HG02798 (cell line): ENCODE measurements at regions not wholly inside any gene's neighbourhood (a gene's known extent, or its start where the extent isn't known, plus 50 kb on each side); places are given as distances from the start of the nearest gene placed in this dataset.
A peak's percentile ranks its signal among the peaks of the same experiment; 100 is the strongest.

Experiments
- ATAC-seq: cut with Tn5 transposase; IDR thresholded peaks from one replicate; pipeline ENCODE4 v1.9.1; 2021; ENCODE audit warnings: mild to moderate bottlenecking; ENCODE audit not compliant: unreplicated experiment, poor library complexity

DNA sequence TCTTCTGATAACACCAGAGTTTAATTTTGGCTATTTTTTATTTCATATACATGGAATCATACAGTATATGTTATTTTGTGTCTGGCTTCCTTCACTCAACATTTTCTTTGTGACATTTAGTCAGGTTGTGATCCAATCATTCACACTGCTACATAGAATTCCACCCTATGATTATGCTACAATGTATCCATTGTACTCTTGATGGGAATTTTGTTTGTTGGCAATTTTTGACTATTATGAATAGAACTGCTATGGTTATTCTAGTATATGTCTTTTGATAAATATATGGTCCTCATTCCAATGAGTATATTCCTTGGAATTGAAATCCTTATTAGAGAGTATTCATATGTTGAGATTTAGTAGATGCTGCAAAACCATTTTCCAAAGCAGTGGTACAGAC is 936.4 kb upstream of the CHAC2 start:
- no peak for ATAC-seq

DNA sequence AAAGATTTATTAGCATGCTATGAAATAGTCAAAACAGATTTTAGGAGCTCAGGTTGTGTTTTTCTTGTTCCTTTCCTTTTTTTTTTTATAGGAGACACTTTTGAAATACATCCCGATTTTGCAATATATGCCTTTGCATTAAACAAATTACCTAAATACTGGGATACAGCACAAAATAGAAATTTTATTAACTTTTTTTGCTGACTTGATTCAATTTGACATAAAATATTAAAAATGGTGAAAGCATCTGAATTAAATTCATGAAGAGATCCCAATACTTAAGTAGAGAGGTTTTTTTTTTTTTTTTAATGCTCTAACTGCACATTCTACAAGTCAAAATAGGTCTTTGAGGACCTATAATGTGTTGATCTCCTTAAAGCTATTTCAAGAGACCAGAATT is 939.5 kb upstream of the CHAC2 start:
- no peak for ATAC-seq

DNA sequence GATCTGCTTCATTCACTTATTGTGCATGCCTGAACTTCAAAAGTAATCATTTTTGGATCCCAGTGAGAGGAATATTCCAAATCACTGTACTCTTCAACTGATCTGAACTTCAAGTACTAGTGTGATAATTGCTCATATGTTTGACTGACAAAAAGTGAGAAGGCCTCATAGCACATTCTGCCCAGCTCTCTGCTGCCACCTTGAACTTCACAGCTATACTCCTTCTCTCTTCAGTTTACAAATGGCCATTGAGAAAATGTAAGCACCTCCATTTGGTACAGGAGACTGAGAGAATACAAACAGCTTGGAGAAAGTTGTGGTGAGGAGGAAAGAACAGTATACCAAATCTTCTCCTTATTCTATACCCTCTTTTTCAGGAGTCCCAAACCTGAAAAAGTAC is 946.0 kb upstream of the CHAC2 start:
- no peak for ATAC-seq

GRCh38 chr2:52818958-52819357 is 948.6 kb upstream of the CHAC2 start:
- no peak for ATAC-seq

- ATAC-seq, result peak; percentile 78
Measured at GRCh38 chr2:52810460-52810859, 957.1 kb upstream of the CHAC2 start.

DNA sequence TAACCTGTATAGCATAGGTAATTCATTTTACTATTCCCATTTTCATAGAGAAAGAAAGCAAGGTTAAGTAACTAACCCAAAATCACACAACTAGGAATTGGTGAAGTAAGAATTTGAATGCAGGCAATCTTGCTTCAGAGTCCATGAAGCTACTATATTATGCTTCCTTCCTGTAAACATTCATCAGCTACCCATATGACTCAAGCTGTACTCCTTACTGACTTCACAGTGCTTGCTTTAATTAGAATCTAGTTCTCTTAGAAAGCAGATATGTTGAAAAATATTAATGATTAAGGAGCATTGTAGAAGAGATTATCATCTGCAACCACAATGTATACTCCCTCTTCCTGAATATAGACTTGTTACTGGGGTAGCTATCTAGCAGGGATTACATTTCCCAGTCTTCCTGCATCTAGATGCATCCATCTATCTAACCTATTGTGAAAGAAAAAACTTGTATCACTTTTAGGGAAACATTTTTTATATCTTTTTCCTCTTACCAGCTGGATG is 961.6 kb upstream of the CHAC2 start:
- ATAC-seq, result no peak

- ATAC-seq, result no peak
Measured at GRCh38 chr2:52794581-52794980, 973.0 kb upstream of the CHAC2 start.

- ATAC-seq, result no peak
Measured at GRCh38 chr2:52779446-52779845, 988.2 kb upstream of the CHAC2 start.

DNA sequence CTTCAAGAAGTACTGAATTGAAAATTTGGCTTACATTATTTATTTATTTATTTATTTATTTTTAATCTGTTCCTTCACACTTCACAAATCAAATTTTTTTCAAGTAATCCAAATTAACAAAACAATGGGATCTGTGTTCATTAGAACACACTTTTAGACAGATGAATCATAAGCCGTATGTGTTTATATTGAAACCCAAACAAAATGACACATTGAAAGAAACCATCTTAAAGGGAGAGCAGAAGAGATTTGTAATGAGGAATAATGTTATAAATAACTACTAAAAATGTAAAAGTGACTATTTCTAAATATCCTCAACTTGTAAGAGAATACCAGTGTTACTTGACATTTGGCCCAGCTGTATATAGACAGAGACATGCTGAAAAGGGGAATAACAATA is 991.0 kb upstream of the CHAC2 start:
- ATAC-seq, result no peak

DNA sequence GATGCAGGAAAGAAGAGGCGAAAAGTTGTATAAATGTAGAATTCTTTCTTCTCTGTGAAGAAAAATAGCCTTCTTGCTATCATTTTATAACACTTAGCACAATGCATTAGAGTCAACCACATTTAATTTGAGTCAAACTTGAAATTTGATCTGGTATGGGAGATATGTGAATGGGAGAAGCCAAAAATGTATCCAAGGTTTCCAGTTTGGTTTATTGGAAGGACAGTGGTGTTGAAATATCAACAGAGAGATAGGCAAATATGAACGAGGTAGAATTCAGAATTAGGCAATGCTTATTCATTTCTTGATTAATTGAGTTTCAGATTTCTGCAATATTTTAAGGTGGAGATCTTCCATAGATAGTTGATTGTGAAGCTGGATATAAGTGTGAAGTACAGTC is 991.9 kb upstream of the CHAC2 start:
- ATAC-seq, result no peak

GRCh38 chr2:52765735-52766134 is 1001.9 kb upstream of the CHAC2 start:
- ATAC-seq, result no peak

DNA sequence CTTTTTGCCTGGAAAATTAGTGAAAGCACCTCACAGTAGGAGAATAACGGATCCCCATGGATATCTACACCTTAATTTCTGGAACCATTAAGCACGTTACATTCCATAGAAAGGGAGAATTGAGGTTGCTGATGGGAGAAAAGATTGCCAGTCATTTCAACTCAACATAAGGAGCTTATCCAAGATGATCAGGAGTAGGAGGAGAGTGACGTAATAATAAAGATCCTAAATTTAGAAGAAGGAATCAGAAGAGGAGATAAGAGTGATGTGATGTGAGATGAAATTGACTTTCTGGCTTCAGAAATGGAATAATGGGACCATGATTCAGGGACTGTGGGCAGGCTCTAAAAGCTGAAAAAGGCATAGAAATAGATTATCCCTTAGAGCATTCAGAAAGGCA is 1017.8 kb upstream of the CHAC2 start:
- ATAC-seq, result no peak

DNA sequence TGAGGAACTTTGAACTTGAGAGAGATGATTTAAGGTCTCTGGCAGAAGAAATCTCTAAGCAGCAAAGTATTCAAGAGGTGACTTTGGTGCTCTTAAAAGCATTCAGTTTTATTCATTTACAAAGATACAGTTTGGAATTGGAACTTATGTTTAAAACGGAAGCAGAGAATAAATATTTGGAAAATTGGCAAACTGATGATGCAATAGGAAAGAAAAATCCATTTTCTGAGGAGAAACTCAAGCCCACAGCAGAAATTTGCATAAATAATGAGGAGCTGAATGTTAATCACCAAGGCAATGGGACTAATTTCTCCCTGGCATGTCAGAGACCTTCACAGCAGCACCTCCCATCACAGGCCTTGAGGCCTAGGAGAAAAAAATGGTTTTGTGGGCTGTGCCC is 1022.5 kb upstream of the CHAC2 start:
- no peak for ATAC-seq

DNA sequence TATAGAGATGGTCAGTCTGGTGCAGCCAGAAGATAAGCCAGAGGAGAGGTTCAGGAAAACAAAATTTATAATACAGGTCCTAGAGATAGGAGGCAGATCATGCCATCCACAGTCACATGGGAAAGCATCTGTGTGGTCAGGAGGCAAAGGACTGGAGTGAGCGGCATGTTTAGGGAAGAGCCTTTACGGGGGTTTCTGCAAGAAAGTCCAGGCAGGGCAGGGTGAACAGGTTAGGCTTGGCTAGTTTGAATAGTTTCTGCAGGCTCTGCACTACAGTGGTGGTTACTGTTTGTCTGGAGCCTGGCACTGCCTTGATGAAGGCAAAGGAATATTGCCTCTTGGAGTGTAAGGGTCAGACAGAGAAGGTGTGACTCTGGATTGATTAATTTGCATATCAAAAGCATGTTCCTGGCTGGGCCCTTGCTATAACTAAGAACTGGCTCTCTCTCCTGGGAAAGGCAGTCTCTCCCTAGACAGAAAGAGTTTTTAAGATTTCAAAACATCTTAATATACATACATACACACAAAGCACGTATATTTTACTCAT is 1034.7 kb upstream of the CHAC2 start:
- no peak for ATAC-seq

DNA sequence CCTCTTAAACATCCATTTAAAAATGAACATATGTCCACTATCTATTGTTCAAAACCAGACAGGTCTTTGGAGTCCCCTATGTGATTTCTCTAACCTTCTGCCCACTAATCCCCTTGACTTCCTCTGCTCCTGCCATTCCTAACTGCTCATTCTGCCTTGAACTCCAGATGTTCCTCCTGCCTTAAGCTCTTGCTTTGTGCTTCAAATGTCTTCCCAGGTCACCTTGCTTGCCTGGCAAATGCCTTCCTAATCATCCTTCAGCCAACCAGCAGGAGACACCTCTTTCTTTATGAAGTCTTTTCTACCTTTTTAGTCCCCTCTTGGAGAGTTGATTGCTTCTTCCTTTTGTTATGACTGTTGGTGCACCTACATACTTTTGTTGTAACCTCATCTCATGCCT is 1043.0 kb upstream of the CHAC2 start:
- ATAC-seq, result no peak

GRCh38 chr2:52717836-52718235 is 1049.8 kb upstream of the CHAC2 start:
- no peak for ATAC-seq

DNA sequence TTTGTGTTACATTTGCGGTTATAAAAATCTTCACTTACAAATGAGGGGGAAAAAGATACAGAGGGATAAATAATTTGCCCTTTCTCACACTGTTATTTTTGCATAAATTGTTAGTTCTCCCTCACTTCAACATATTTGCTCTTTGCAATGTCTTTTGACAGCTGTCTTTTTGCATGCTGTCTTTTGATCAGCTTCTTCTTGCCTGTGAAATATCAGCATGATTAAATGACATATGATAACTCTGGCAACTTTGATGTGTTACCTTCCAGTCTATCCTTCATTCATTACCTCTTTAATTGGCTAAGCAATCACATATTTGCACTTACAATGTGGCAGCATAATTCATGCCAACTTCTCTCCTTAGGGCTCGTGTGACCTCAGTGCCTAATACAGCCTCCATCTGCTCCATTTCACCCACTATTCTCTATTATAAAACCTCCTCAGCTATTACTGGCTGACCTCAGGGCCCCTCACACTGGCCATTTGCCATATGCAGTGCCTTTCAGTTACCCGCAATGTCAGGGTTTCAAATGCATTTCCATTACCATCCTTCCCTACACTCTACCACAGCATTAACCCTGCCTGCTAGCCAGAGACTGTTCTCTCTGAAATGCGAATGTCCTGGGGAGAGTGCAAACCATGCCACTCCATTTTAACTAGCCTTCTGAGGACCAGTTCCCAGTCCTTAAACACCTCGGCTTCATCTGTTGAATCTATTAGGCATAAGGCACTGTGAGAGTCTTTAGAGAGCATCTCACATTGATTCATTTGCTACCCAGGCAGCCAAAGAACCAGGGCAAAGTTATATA is 1056.6 kb upstream of the CHAC2 start:
- no peak for ATAC-seq

DNA sequence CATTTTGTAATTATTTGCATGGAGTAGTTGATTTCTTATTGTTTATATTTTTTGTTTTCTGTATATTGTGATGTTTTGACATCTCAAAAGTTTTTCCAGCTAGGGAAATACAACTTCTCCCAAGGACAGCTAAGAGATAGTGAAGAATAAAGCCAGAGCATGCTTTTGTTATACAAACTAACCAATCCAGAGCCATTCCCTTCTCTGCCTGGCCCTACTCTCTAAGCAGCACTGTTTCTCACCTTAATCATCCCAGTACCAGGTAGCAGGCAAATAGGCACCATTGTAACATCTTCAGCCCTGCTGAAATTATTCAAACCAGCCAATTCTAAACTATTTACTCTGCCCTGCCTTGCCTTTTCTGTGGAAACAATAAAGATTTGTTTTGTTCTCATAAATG is 1063.4 kb upstream of the CHAC2 start:
- no peak for ATAC-seq

DNA sequence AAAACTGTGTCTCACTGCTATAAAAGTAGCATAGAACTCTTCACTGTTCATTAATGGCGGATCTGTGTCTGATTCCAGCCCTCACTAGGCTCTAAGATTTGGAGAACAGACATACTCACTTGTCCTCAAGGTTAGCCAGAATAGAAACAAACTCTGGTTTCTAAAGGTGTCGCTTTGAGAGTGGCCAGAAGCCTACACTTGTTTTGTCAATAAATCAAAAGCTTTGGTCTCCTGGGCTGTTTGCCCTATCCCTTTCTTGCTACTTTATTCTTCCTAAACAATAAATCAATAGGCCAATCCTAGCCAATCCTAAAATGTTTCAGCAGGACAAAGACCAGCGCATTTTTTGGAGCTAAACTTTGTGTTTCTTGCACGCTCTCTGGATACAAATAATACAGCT is 1064.6 kb upstream of the CHAC2 start:
- no peak for ATAC-seq

GRCh38 chr2:52698408-52698807 is 1069.2 kb upstream of the CHAC2 start:
- no peak for ATAC-seq

DNA sequence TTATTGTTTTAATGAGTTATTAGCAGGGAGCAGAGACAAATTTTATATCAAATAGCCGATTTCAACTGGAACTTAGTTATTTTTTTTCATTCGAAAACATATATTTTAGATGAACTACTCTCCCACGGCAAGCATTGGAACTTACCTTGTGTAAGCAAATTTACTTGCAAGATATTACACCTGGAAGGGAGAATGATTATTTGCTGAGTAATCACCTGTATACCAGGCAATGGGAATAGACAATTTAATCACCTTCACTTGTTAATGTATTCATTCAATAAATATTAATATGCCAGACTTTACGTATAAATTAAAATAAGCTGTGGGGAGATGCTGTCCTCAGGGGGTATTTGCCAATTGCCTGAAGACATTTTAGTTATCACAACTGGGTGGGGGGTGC is 1069.9 kb upstream of the CHAC2 start:
- ATAC-seq, result no peak

DNA sequence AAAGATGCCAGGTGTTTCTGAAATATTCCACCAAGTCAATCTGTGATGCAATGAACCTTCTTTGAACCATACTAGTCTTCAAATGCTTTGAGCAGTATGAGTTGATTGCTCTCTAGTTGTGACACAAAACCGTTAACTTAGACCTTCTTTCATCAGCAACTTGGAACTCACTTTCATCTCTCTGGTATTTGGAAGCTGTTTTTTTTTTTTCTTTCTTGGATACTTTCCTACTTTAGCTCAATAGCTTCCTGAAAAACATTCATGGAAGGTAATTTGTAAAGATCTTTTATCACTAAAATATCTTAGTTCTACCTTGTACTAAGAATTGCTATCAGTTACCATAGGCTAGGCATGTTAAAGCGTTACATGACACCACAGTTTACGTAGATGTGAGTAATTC is 1071.9 kb upstream of the CHAC2 start:
- ATAC-seq, result no peak
